ENCODE measurements at regions not wholly inside any gene's neighbourhood (a gene's known extent, or its start where the extent isn't known, plus 50 kb on each side); places are given as distances from the start of the nearest gene placed in this dataset.

GRCh38 chr6:95208621-95209020 lies 368.7 kb upstream of the MANEA start (continued):
- TF ChIP-seq HMGXB4 (CRISPR knock-in tag; IDR thresholded peaks at IDR 0.05) (no peak), ERG (CRISPR knock-in tag; IDR thresholded peaks at IDR 0.05) (no peak), OVOL2 (CRISPR knock-in tag; IDR thresholded peaks at IDR 0.05; ENCODE audit: borderline replicate concordance) (no peak), NR2C2 (CRISPR knock-in tag; IDR thresholded peaks at IDR 0.05) (no peak), TP53 (CRISPR knock-in tag; IDR thresholded peaks at IDR 0.05) (no peak), ZNF219 (CRISPR knock-in tag; IDR thresholded peaks at IDR 0.05; ENCODE audit: borderline replicate concordance) (no peak), TEAD1 (CRISPR knock-in tag; IDR thresholded peaks at IDR 0.05) (no peak)

- no peak for TF ChIP-seq ERG (CRISPR knock-in tag; IDR thresholded peaks at IDR 0.05)
- TF ChIP-seq PRRX2 (CRISPR knock-in tag; IDR thresholded peaks at IDR 0.05), result no peak
- no peak for TF ChIP-seq MLX (CRISPR knock-in tag; IDR thresholded peaks at IDR 0.05)
- no peak for TF ChIP-seq PREB (CRISPR knock-in tag; IDR thresholded peaks at IDR 0.05; ENCODE audit: borderline replicate concordance)
- no peaks in the 10 kb centered on the region for H3K4me1 Mint-ChIP-seq
- no peak for ATAC-seq
- no peaks in the 10 kb centered on the region for H3K36me3 Mint-ChIP-seq
- DNase-seq (ENCODE audit: low spot score), result no peak
- no peaks in the 10 kb centered on the region for H3K9me3 Mint-ChIP-seq
- ChIA-PET POLR2A (no interaction called here), CTCF (no interaction called here)
- no peak overlapping the region for H3K4me3 Mint-ChIP-seq
- H3K27ac Mint-ChIP-seq, result no peak overlapping the region
- no peaks in the 10 kb centered on the region for H3K27me3 Mint-ChIP-seq (ENCODE audit: low read depth)
Observed at GRCh38 chr6:95209074-95209473, 368.3 kb upstream of the MANEA start.

GRCh38 chr6:95216555-95216954 lies 360.8 kb upstream of the MANEA start:
- Mint-ChIP-seq H3K36me3 (no peaks in the 10 kb centered on the region), H3K4me3 (no peak overlapping the region), H3K27me3 (ENCODE audit: low read depth) (peaks cover 4% of the 10 kb centered on the region; the same call in 1 of the 2 replicates), H3K9me3 (no peaks in the 10 kb centered on the region), H3K4me1 (no peaks in the 10 kb centered on the region), H3K27ac (no peak overlapping the region)
- no peak for TF ChIP-seq ZNF416 (CRISPR knock-in tag; IDR thresholded peaks at IDR 0.05)
- no peak for TF ChIP-seq CDX4 (CRISPR knock-in tag; IDR thresholded peaks at IDR 0.05; ENCODE audit: borderline replicate concordance)
- CTCF ChIA-PET, result no interaction called here
- POLR2A ChIA-PET, result no interaction called here
- DNase-seq (ENCODE audit: low spot score) (no peak), ATAC-seq (no peak)

- Mint-ChIP-seq H3K4me1 (peaks cover 6% of the 10 kb centered on the region), H3K27me3 (ENCODE audit: low read depth) (peaks cover 60% of the 10 kb centered on the region), H3K36me3 (no peaks in the 10 kb centered on the region), H3K9me3 (no peaks in the 10 kb centered on the region), H3K27ac (no peak overlapping the region), H3K4me3 (no peak overlapping the region)
- DNase-seq (ENCODE audit: low spot score), result no peak
- ChIA-PET POLR2A (no interaction called here), CTCF (no interaction called here)
- no peak for ATAC-seq
- TF ChIP-seq ZNF425 (CRISPR knock-in tag; conservative IDR thresholded peaks at IDR 0.05) (no peak), ZMAT4 (CRISPR knock-in tag; IDR thresholded peaks at IDR 0.05) (no peak), ZNF232 (CRISPR knock-in tag; IDR thresholded peaks at IDR 0.05) (no peak), CBFB (CRISPR knock-in tag; IDR thresholded peaks at IDR 0.05; ENCODE audit: low read depth) (no peak)
Observed at GRCh38 chr6:95227351-95227750, 350.0 kb upstream of the MANEA start.

Data from WTC11 (cell line).